ENCODE measurements at regions not wholly inside any gene's neighbourhood (a gene's known extent, or its start where the extent isn't known, plus 50 kb on each side); places are given as distances from the start of the nearest gene placed in this dataset.

GRCh38 chr4:185921583-185922555, 109.9 kb upstream of the SORBS2 start:
- TF ChIP-seq POLR2A (IDR thresholded peaks at IDR 0.05), result no peak
- no peak for TF ChIP-seq CTCF (IDR thresholded peaks at IDR 0.05)
- ATAC-seq (no peak), DNase-seq (no peak)
- no peaks in the 10 kb centered on the region for H3K27me3 ChIP-seq
- intact Hi-C loops (cut with DNase I), result no loop called here
- no peak overlapping the region for H3K4me3 ChIP-seq
- no peaks in the 10 kb centered on the region for H3K36me3 ChIP-seq (replicated peaks in 1 of 2; ENCODE audit: insufficient read depth in 1 of 2, low read depth in 2 of 2)
- H3K27ac ChIP-seq, result no peak overlapping the region
- WGBS, 2 donors, result 40 to 44% methylated on average over 9 of the region's 9 CpGs
- H3K9me3 ChIP-seq, result no peaks in the 10 kb centered on the region
- peaks cover 6% of the 10 kb centered on the region for H3K4me1 ChIP-seq

- TF ChIP-seq POLR2A (IDR thresholded peaks at IDR 0.05), result no peak
- TF ChIP-seq CTCF (IDR thresholded peaks at IDR 0.05), result no peak
- Histone ChIP-seq H3K9me3 (no peaks in the 10 kb centered on the region), H3K27me3 (no peaks in the 10 kb centered on the region), H3K4me1 (peaks cover 6% of the 10 kb centered on the region), H3K4me3 (no peak overlapping the region), H3K27ac (no peak overlapping the region), H3K36me3 (replicated peaks in 1 of 2; ENCODE audit: insufficient read depth in 1 of 2, low read depth in 2 of 2) (no peaks in the 10 kb centered on the region)
- no peak for DNase-seq
- 90 to 95% methylated on average over 17 of the region's 17 CpGs for WGBS, 2 donors
- ATAC-seq, result no peak
- intact Hi-C loops (cut with DNase I), result no loop called here
Measured at GRCh38 chr4:185924458-185925044, 112.6 kb upstream of the SORBS2 start.

GRCh38 chr4:185925910-185926360, 113.9 kb upstream of the SORBS2 start:
- ATAC-seq (no peak), DNase-seq (no peak)
- H3K36me3 ChIP-seq (replicated peaks in 1 of 2; ENCODE audit: insufficient read depth in 1 of 2, low read depth in 2 of 2), result no peaks in the 10 kb centered on the region
- peaks cover 6% of the 10 kb centered on the region for H3K4me1 ChIP-seq
- H3K4me3 ChIP-seq, result no peak overlapping the region
- TF ChIP-seq POLR2A (IDR thresholded peaks at IDR 0.05) (no peak), CTCF (IDR thresholded peaks at IDR 0.05) (no peak)
- H3K9me3 ChIP-seq, result no peaks in the 10 kb centered on the region
- intact Hi-C loops (cut with DNase I), result no loop called here
- 90 to 92% methylated on average over 15 of the region's 15 CpGs for WGBS, 2 donors
- no peaks in the 10 kb centered on the region for H3K27me3 ChIP-seq
- no peak overlapping the region for H3K27ac ChIP-seq

GRCh38 chr4:185931375-185931774, 119.4 kb upstream of the SORBS2 start:
- DNase-seq (no peak), ATAC-seq (no peak)
- intact Hi-C loops (cut with DNase I), result no loop called here
- Histone ChIP-seq H3K27ac (no peak overlapping the region), H3K27me3 (no peaks in the 10 kb centered on the region), H3K4me1 (no peaks in the 10 kb centered on the region), H3K9me3 (no peaks in the 10 kb centered on the region), H3K4me3 (no peak overlapping the region), H3K36me3 (replicated peaks in 1 of 2; ENCODE audit: insufficient read depth in 1 of 2, low read depth in 2 of 2) (no peaks in the 10 kb centered on the region)
- TF ChIP-seq CTCF (IDR thresholded peaks at IDR 0.05) (no peak), POLR2A (IDR thresholded peaks at IDR 0.05) (no peak)
- WGBS, 2 donors, result 92 to 93% methylated on average over 5 of the region's 5 CpGs

Measured in body of pancreas (tissue), 4 donors.